HepG2 (cell line): ENCODE measurements at regions not wholly inside any gene's neighbourhood (a gene's known extent, or its start where the extent isn't known, plus 50 kb on each side); places are given as distances from the start of the nearest gene placed in this dataset.

Experiments used
- ATF7 ChIP-seq, 2 experiments: fragments of 450-650 bp in 1 of 2; sonication (generic) in 1 of 2; formaldehyde crosslinking in 1 of 2; IDR thresholded peaks; 2 replicates each; pipeline versions ENCODE4 v1.4.0 to v1.6.1; 2016 to 2020; ENCODE audit warnings: antibody characterized with exemption in 1 of 2, mild to moderate bottlenecking in 1 of 2, missing genetic modification reagents in 1 of 2
- CREM ChIP-seq, 2 experiments: sonication (generic) in 1 of 2; formaldehyde crosslinking in 1 of 2; IDR thresholded peaks; 2 replicates each; pipeline versions ENCODE4 v1.4.0 to v1.6.1; 2016 to 2020; ENCODE audit warnings: antibody characterized with exemption in 1 of 2, mild to moderate bottlenecking in 1 of 2, missing genetic modification reagents in 1 of 2
- CTCF ChIP-seq: sonication (generic); formaldehyde crosslinking; IDR thresholded peaks from 2 replicates; pipeline ENCODE4 v1.5.0; 2020; ENCODE audit warnings: mild to moderate bottlenecking, missing genetic modification reagents, moderate library complexity
- EP300 ChIP-seq, 3 experiments: sonication (generic) in 1 of 3; formaldehyde crosslinking in 1 of 3; IDR thresholded peaks; 2 replicates each; pipeline versions ENCODE4 v1.5.1 to v1.6.1; 2011 to 2020; ENCODE audit warnings: low read depth in 2 of 3, low read length in 2 of 3, borderline replicate concordance in 1 of 3, improper control_type of control experiment in 1 of 3, mild to moderate bottlenecking in 1 of 3, missing genetic modification reagents in 1 of 3, moderate library complexity in 1 of 3
- ERF ChIP-seq: IDR thresholded peaks from 2 replicates; pipeline ENCODE4 v1.6.1; 2018; ENCODE audit warnings: missing biosample characterization, missing genetic modification reagents
- EZH2 ChIP-seq: conservative IDR thresholded peaks from 2 replicates; pipeline ENCODE4 v1.6.1; 2012; ENCODE audit warnings: mild to moderate bottlenecking, low read depth, low read length, moderate library complexity
- FOSL2 ChIP-seq: sonication (generic); formaldehyde crosslinking; IDR thresholded peaks from 2 replicates; pipeline ENCODE4 v1.4.0; 2020; ENCODE audit warnings: missing genetic modification reagents
- IRF9 ChIP-seq: sonication (generic); formaldehyde crosslinking; IDR thresholded peaks from 2 replicates; pipeline ENCODE4 v1.8.0; 2022; ENCODE audit warnings: missing genetic modification reagents, mild to moderate bottlenecking, borderline replicate concordance
- SNAPC2 ChIP-seq: sonication (generic); formaldehyde crosslinking; IDR thresholded peaks from 2 replicates; pipeline ENCODE4 v1.8.1; 2022; ENCODE audit warnings: mild to moderate bottlenecking, missing genetic modification reagents
- SP1 ChIP-seq, 2 experiments: fragments of 450-650 bp in 1 of 2; sonication (generic) in 1 of 2; formaldehyde crosslinking in 1 of 2; IDR thresholded peaks; 2 replicates each; pipeline versions ENCODE4 v1.4.0 to v1.6.1; 2016 to 2020; ENCODE audit warnings: missing genetic modification reagents in 1 of 2
- YY1 ChIP-seq: IDR thresholded peaks from 2 replicates; pipeline ENCODE4 v1.6.1; 2011; ENCODE audit warnings: low read length, low read depth, moderate library complexity, mild to moderate bottlenecking; ENCODE audit not compliant: insufficient read depth, insufficient replicate concordance
- ZNF317 ChIP-seq: sonication (generic); formaldehyde crosslinking; IDR thresholded peaks from 2 replicates; pipeline ENCODE4 v1.5.0; 2020; ENCODE audit warnings: mild to moderate bottlenecking, missing genetic modification reagents

- TF ChIP-seq YY1 (peak; percentile 54), CREM (IDR thresholded peaks at IDR 0.05) (no peak), CREM (CRISPR knock-in tag; IDR thresholded peaks at IDR 0.05) (no peak), SP1 (IDR thresholded peaks at IDR 0.05) (no peak), SP1 (CRISPR knock-in tag; IDR thresholded peaks at IDR 0.05) (no peak), FOSL2 (0 out of 2 replicates have a peak, but pooled peaks have one; percentile 3), EZH2 (no peak), CTCF (no peak; the same call in 1 of the 2 replicates), ZNF317 (no peak), SNAPC2 (CRISPR knock-in tag) (no peak; the same call in 1 of the 2 replicates), EP300 (IDR thresholded peaks at IDR 0.05; ENCODE audit: low read depth in 2 of 2, low read length in 2 of 2) (no peak; a peak in 1 of 4 replicates), EP300 (CRISPR knock-in tag; IDR thresholded peaks at IDR 0.05; ENCODE audit: borderline replicate concordance) (0 out of 2 replicates have a peak, but pooled peaks have one; percentile 26), ERF (no peak), ATF7 (IDR thresholded peaks at IDR 0.05) (no peak), ATF7 (CRISPR knock-in tag; IDR thresholded peaks at IDR 0.05) (no peak), IRF9 (CRISPR knock-in tag) (peak; percentile 73; the same call in 1 of the 2 replicates)
These were observed 134.3 kb upstream of the HAAO start for GRCh38 chr2:42926434-42927333.
